IMR-90 (cell line): ENCODE measurements at regions not wholly inside any gene's neighbourhood (a gene's known extent, or its start where the extent isn't known, plus 50 kb on each side); places are given as distances from the start of the nearest gene placed in this dataset.

Experiments used
- ATAC-seq: fragments of 200-7000 bp; cut with Tn5 transposase; 2 replicates; pipeline ENCODE4 v1.9.1; 2020; ENCODE audit warnings: low read depth, mild to moderate bottlenecking, moderate library complexity
- BruUV-seq: library from RNA; stranded (reverse); fragments of 400-500 nt; replicated peaks from 2 replicates; lab custom pipeline; 2021; lab: Mats Ljungman, UMichigan
- CTCF ChIA-PET: fragments of 300-600 bp; formaldehyde crosslinking; extraction: SDS; loops from one replicate; lab custom pipeline; 2021; ENCODE audit warnings: antibody characterized with exemption; lab: Yijun Ruan, JAX
- POLR2A ChIA-PET: fragments of 300-600 bp; sonication (Branson Sonifier 250); formaldehyde crosslinking; loops from one replicate; lab custom pipeline; 2022; ENCODE audit warnings: antibody characterized with exemption; ENCODE audit not compliant: unreplicated experiment; lab: Charles Lee
- DNase-seq: peaks from one replicate; pipeline ENCODE4 v3.0.0; 2013
- H2AFZ ChIP-seq: replicated peaks from 2 replicates; pipeline ENCODE3; 2013; ENCODE audit warnings: low read length, mild to moderate bottlenecking; ENCODE audit not compliant: poor library complexity
- H2AK5ac ChIP-seq: 2 replicates; pipeline ENCODE4 v1.6.1; 2013; ENCODE audit warnings: low read depth, low read length, inconsistent platforms
- H2AK9ac ChIP-seq: replicated peaks from 2 replicates; pipeline ENCODE3; 2013; ENCODE audit warnings: mild to moderate bottlenecking, low read depth, low read length, moderate library complexity; ENCODE audit not compliant: poor library complexity
- H2BK120ac ChIP-seq: 2 replicates; pipeline ENCODE4 v1.6.1; 2013; ENCODE audit warnings: low read depth, low read length, inconsistent platforms
- H2BK15ac ChIP-seq: 3 replicates; pipeline ENCODE4 v1.6.1; 2013; ENCODE audit warnings: low read depth, low read length, inconsistent platforms
- H2BK20ac ChIP-seq: 2 replicates; pipeline ENCODE4 v1.6.1; 2013; ENCODE audit warnings: low read depth, mild to moderate bottlenecking, inconsistent platforms, low read length, moderate library complexity
- H2BK5ac ChIP-seq: 2 replicates; pipeline ENCODE4 v1.6.1; 2013; ENCODE audit warnings: mild to moderate bottlenecking, low read depth, low read length, inconsistent platforms; ENCODE audit not compliant: poor library complexity, severe bottlenecking
- H3K14ac ChIP-seq: replicated peaks from 2 replicates; pipeline ENCODE4 v1.6.1; 2013; ENCODE audit warnings: low read depth, low read length, inconsistent platforms
- H3K18ac ChIP-seq: 2 replicates; pipeline ENCODE4 v1.6.1; 2013; ENCODE audit warnings: low read depth, low read length, control low read depth
- H3K23ac ChIP-seq: 2 replicates; pipeline ENCODE4 v1.6.1; 2013; ENCODE audit warnings: low read depth, low read length, inconsistent platforms
- H3K27ac ChIP-seq: 2 replicates; pipeline ENCODE4 v1.5.1; 2013; ENCODE audit warnings: mild to moderate bottlenecking, control low read depth, low read length; ENCODE audit not compliant: insufficient read depth
- H3K27me3 ChIP-seq: 2 replicates; pipeline ENCODE4 v1.6.1; 2013; ENCODE audit warnings: low read length; ENCODE audit not compliant: control insufficient read depth, insufficient read depth
- H3K36me3 ChIP-seq: 2 replicates; pipeline ENCODE4 v1.6.1; 2013; ENCODE audit warnings: low read length, mixed read lengths; ENCODE audit not compliant: control insufficient read depth, insufficient read depth
- H3K4ac ChIP-seq: 2 replicates; pipeline ENCODE4 v1.6.1; 2013; ENCODE audit warnings: low read depth, low read length, inconsistent platforms
- H3K4me1 ChIP-seq: 2 replicates; pipeline ENCODE4 v1.6.1; 2013; ENCODE audit warnings: low read length, mixed read lengths; ENCODE audit not compliant: control insufficient read depth, insufficient read depth
- H3K4me2 ChIP-seq: 2 replicates; pipeline ENCODE4 v1.6.1; 2013; ENCODE audit warnings: low read depth, mild to moderate bottlenecking, control low read depth, low read length, moderate library complexity
- H3K4me3 ChIP-seq: 2 replicates; pipeline ENCODE4 v1.5.1; 2013; ENCODE audit warnings: low read depth, mild to moderate bottlenecking, control low read depth, low read length, moderate library complexity; ENCODE audit not compliant: insufficient read depth
- H3K56ac ChIP-seq: 2 replicates; pipeline ENCODE4 v1.6.1; 2013; ENCODE audit warnings: low read length, inconsistent platforms; ENCODE audit not compliant: insufficient read depth; ENCODE audit errors: extremely low read depth
- H3K79me1 ChIP-seq, 2 experiments: 2 replicates each; pipeline ENCODE4 v1.6.1; 2013; ENCODE audit warnings: low read length in 2 of 2, inconsistent platforms in 1 of 2, low read depth in 1 of 2
- H3K9ac ChIP-seq: 2 replicates; pipeline ENCODE4 v1.6.1; 2013; ENCODE audit warnings: low read depth, low read length, control low read depth
- H3K9me1 ChIP-seq: 2 replicates; pipeline ENCODE4 v1.6.1; 2013; ENCODE audit warnings: low read length, inconsistent platforms; ENCODE audit not compliant: insufficient read depth
- H3K9me3 ChIP-seq: 2 replicates; pipeline ENCODE4 v1.6.1; 2013; ENCODE audit warnings: low read length; ENCODE audit not compliant: control insufficient read depth, insufficient read depth
- H4K20me1 ChIP-seq: 2 replicates; pipeline ENCODE4 v1.6.1; 2013; ENCODE audit warnings: low read length, inconsistent platforms; ENCODE audit not compliant: insufficient read depth
- H4K5ac ChIP-seq: 2 replicates; pipeline ENCODE4 v1.6.1; 2013; ENCODE audit warnings: mild to moderate bottlenecking, low read depth, low read length, control low read depth
- H4K8ac ChIP-seq, 2 experiments: 2 replicates each; pipeline ENCODE4 v1.6.1; 2013; ENCODE audit warnings: low read depth in 2 of 2, low read length in 2 of 2, control low read depth in 1 of 2, inconsistent platforms in 1 of 2
- H4K91ac ChIP-seq: 2 replicates; pipeline ENCODE4 v1.6.1; 2013; ENCODE audit warnings: low read depth, low read length, inconsistent platforms; ENCODE audit not compliant: insufficient read depth
- BHLHE40 ChIP-seq: fragments of 150-350 bp; IDR thresholded peaks from 2 replicates; pipeline ENCODE4 v1.6.1; 2016; ENCODE audit warnings: mild to moderate bottlenecking, low read depth, low read length
- CEBPB ChIP-seq: IDR thresholded peaks from 2 replicates; pipeline ENCODE4 v1.6.1; 2012; ENCODE audit warnings: low read depth, low read length, improper control_type of control experiment
- CHD1 ChIP-seq: IDR thresholded peaks from 2 replicates; pipeline ENCODE4 v1.6.1; 2012; ENCODE audit warnings: low read depth, low read length, improper control_type of control experiment
- CTCF ChIP-seq: conservative IDR thresholded peaks from 2 replicates; pipeline ENCODE4 v1.5.1; 2012; ENCODE audit warnings: mild to moderate bottlenecking, low read depth, low read length, improper control_type of control experiment
- ELK1 ChIP-seq: fragments of 150-350 bp; IDR thresholded peaks from 2 replicates; pipeline ENCODE4 v1.6.1; 2016; ENCODE audit warnings: low read depth, mild to moderate bottlenecking, low read length, moderate library complexity, borderline replicate concordance
- FOS ChIP-seq: fragments of 150-350 bp; IDR thresholded peaks from 2 replicates; pipeline ENCODE4 v1.6.1; 2016; ENCODE audit warnings: low read depth, low read length
- MAFK ChIP-seq: IDR thresholded peaks from 2 replicates; pipeline ENCODE4 v1.6.1; 2012; ENCODE audit warnings: low read depth, low read length, improper control_type of control experiment
- MAZ ChIP-seq: IDR thresholded peaks from 2 replicates; pipeline ENCODE4 v1.6.1; 2012; ENCODE audit warnings: low read depth, mild to moderate bottlenecking, low read length, improper control_type of control experiment, moderate library complexity, borderline replicate concordance
- MXI1 ChIP-seq: IDR thresholded peaks from 2 replicates; pipeline ENCODE4 v1.6.1; 2012; ENCODE audit warnings: low read depth, mild to moderate bottlenecking, low read length, moderate library complexity, borderline replicate concordance
- NFE2L2 ChIP-seq: fragments of 150-350 bp; IDR thresholded peaks from 2 replicates; pipeline ENCODE4 v1.6.1; 2016; ENCODE audit warnings: low read depth, mild to moderate bottlenecking, low read length
- POLR2A ChIP-seq: IDR thresholded peaks from 2 replicates; pipeline ENCODE4 v1.6.1; 2012; ENCODE audit warnings: mild to moderate bottlenecking, low read depth, low read length
- RAD21 ChIP-seq: IDR thresholded peaks from 2 replicates; pipeline ENCODE4 v1.6.1; 2012; ENCODE audit warnings: low read length, improper control_type of control experiment
- RCOR1 ChIP-seq: IDR thresholded peaks from 2 replicates; pipeline ENCODE4 v1.6.1; 2012; ENCODE audit warnings: mild to moderate bottlenecking, low read length, improper control_type of control experiment; ENCODE audit not compliant: insufficient replicate concordance
- RFX5 ChIP-seq: IDR thresholded peaks from 2 replicates; pipeline ENCODE4 v1.8.0; 2012; ENCODE audit warnings: low read depth, mild to moderate bottlenecking, low read length, moderate library complexity
- SMC3 ChIP-seq: fragments of 150-350 bp; IDR thresholded peaks from 2 replicates; pipeline ENCODE4 v1.6.1; 2016; ENCODE audit warnings: low read depth, mild to moderate bottlenecking, antibody characterized with exemption, low read length, moderate library complexity
- USF2 ChIP-seq: fragments of 150-350 bp; IDR thresholded peaks from 2 replicates; pipeline ENCODE4 v1.6.1; 2017; ENCODE audit warnings: mild to moderate bottlenecking, antibody characterized with exemption, low read length, low read depth
- WGBS, 2 experiments: methylation state at CpG; one replicate each; pipeline versions ENCODE4 v1.1.5 to v1.1.7; 2013; ENCODE audit warnings: missing lambda C conversion rate in 2 of 2; ENCODE audit not compliant: insufficient read length in 1 of 2; ENCODE audit errors: extremely low coverage in 2 of 2; 5-methylcytosine and 5-hydroxymethylcytosine counted together
- dilution Hi-C: fragments of 300-500 bp; cut with HindIII; formaldehyde crosslinking; loops from one replicate; pipeline ENCODE4 v1.14.3; 2018; ENCODE audit warnings: low sequenced_read_pairs; ENCODE audit not compliant: unreplicated experiment
- in situ Hi-C: fragments of 300-500 bp; cut with MboI; formaldehyde crosslinking; loops from 3 replicates; pipeline ENCODE4 v1.14.3; 2019; ENCODE audit warnings: low sequenced_read_pairs, inconsistent platforms, mixed read lengths
- intact Hi-C: fragments of 100-400 bp; cut with micrococcal nuclease; formaldehyde crosslinking; loops from 2 replicates; pipeline ENCODE4 v1.10.0; 2022

GRCh38 chr6:144690666-144691065 lies 405.5 kb downstream of the UTRN start:
- H4K20me1 ChIP-seq: no peaks in the 10 kb centered on the region
- H2AK9ac ChIP-seq: no peak overlapping the region
- H3K23ac ChIP-seq: no peak overlapping the region
- no peak for ATAC-seq
- H2AFZ ChIP-seq: peak overlapping the region; percentile 21
- DNase-seq: no peak
- H3K4me2 ChIP-seq: no peak overlapping the region
- H3K36me3 ChIP-seq: no peaks in the 10 kb centered on the region
- H2BK15ac ChIP-seq: no peak overlapping the region
- H3K4me1 ChIP-seq: no peaks in the 10 kb centered on the region
- H3K4me3 ChIP-seq: no peak overlapping the region
- no peak overlapping the region for H4K91ac ChIP-seq
- no CpG with 5 or more reads among the region's 4 CpGs for WGBS, 2 experiments
- H3K79me1 ChIP-seq: peaks cover 3 to 9% of the 10 kb centered on the region in 2 experiments; a peak in 2 of 4 replicates
- H3K9ac ChIP-seq: no peak overlapping the region
- H3K18ac ChIP-seq: no peak overlapping the region
- ChIA-PET CTCF (no interaction called here), POLR2A (no interaction called here)
- intact Hi-C loops (no loop called here), in situ Hi-C loops (no loop called here), dilution Hi-C loops (no loop called here)
- H3K9me3 ChIP-seq: peaks cover 2% of the 10 kb centered on the region; the same call in 1 of the 2 replicates
- H4K8ac ChIP-seq: no peak overlapping the region
- H3K27ac ChIP-seq: no peak overlapping the region
- H2BK5ac ChIP-seq: no peak overlapping the region
- no peak overlapping the region for H4K5ac ChIP-seq
- no TSS peak for BruUV-seq
- H3K14ac ChIP-seq: no peak overlapping the region
- no peak overlapping the region for H2BK120ac ChIP-seq
- TF ChIP-seq RAD21: no peak
- no peak for TF ChIP-seq CEBPB
- TF ChIP-seq CHD1: no peak
- TF ChIP-seq MAZ: no peak
- TF ChIP-seq POLR2A: no peak
- no peak for TF ChIP-seq MAFK
- TF ChIP-seq RCOR1: no peak
- TF ChIP-seq MXI1: no peak
- TF ChIP-seq BHLHE40: no peak
- no peak for TF ChIP-seq USF2
- TF ChIP-seq FOS: no peak
- no peak for TF ChIP-seq CTCF
- TF ChIP-seq ELK1: no peak
- no peak for TF ChIP-seq SMC3
- TF ChIP-seq RFX5: no peak
- no peak for TF ChIP-seq NFE2L2
- no peak overlapping the region for H3K56ac ChIP-seq
- no peak overlapping the region for H3K4ac ChIP-seq
- H3K27me3 ChIP-seq: no peaks in the 10 kb centered on the region
- no peaks in the 10 kb centered on the region; the same call in 1 of the 2 replicates for H3K9me1 ChIP-seq
- H2AK5ac ChIP-seq: no peak overlapping the region
- no peak overlapping the region for H2BK20ac ChIP-seq
